Thyroid gland (tissue), 4 donors: ENCODE measurements at regions not wholly inside any gene's neighbourhood (a gene's known extent, or its start where the extent isn't known, plus 50 kb on each side); places are given as distances from the start of the nearest gene placed in this dataset.

Source experiments
- DNase-seq, 2 donors: peaks; one replicate each; pipeline ENCODE4 v3.0.0-alpha.2; 2019
- H3K27ac ChIP-seq, 3 donors: fragments of 200-600 bp; sonication (generic); 1 replicate in 2 of 3; 2 replicates in 1 of 3; pipeline ENCODE4 v1.5.1; 2016 to 2019; ENCODE audit warnings: mild to moderate bottlenecking in 1 of 3, moderate library complexity in 1 of 3
- H3K27me3 ChIP-seq: fragments of 200-600 bp; sonication (generic); one replicate; pipeline ENCODE4 v1.5.1; 2019
- H3K36me3 ChIP-seq, 2 donors: fragments of 200-600 bp; sonication (generic); one replicate each; pipeline ENCODE4 v1.5.1; 2016 to 2019
- H3K4me1 ChIP-seq, 2 donors: fragments of 200-600 bp; sonication (generic); one replicate each; pipeline ENCODE4 v1.5.1; 2017 to 2019
- H3K4me3 ChIP-seq, 3 donors: fragments of 200-600 bp; sonication (generic); replicated peaks in 1 of 3; 1 replicate in 2 of 3; 2 replicates in 1 of 3; pipeline ENCODE4 v1.5.1; 2016; ENCODE audit warnings: mild to moderate bottlenecking in 1 of 3
- H3K9me3 ChIP-seq: fragments of 200-600 bp; sonication (generic); one replicate; pipeline ENCODE4 v1.5.1; 2017
- POLR2A ChIP-seq, 2 donors: fragments of 450-650 bp; IDR thresholded peaks; one replicate each; pipeline ENCODE4 v1.6.1; 2017; ENCODE audit warnings: antibody characterized with exemption in 2 of 2, mild to moderate bottlenecking in 2 of 2, moderate library complexity in 1 of 2
- WGBS, 2 donors: methylation state at CpG; one replicate each; pipeline ENCODE4 v1.1.5; 2017; 5-methylcytosine and 5-hydroxymethylcytosine counted together
- intact Hi-C: fragments of 100-400 bp; cut with DNase I; formaldehyde crosslinking; loops from one replicate; pipeline ENCODE4 v1.15.1; 2023
- TF ChIP-seq, protein P1 (sequence below), 6 experiments: fragments of 200-600 bp in 3 of 6; fragments of 450-650 bp in 3 of 6; sonication (generic) in 3 of 6; IDR thresholded peaks; one replicate each; pipeline ENCODE4 v1.5.1; 2016 to 2019; ENCODE audit warnings: antibody characterized with exemption in 6 of 6, mild to moderate bottlenecking in 2 of 6, inconsistent platforms in 1 of 6, moderate library complexity in 1 of 6

DNA sequence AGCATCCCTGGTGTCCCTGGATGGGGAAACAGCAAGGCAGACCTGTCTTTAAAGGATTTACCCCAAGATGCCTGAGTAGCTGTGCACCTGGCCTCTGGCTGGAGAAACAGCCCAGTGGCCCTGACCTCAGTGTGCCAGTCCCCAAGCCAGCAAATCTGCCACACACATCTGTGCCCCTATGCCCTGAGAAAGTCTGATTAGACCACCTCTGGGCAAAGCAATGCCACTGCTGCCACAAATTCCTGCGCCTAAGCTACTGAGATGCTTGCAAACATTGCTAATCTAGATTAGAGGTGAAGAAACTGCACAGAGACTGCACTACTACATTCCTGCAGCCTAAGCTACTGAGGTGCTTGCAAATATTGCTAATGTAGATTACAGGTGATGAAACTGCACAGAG, 269.6 kb downstream of the CEMIP2 start:
- Histone ChIP-seq H3K27ac (no peak overlapping the region), H3K36me3 (no peaks in the 10 kb centered on the region), H3K9me3 (no peaks in the 10 kb centered on the region), H3K27me3 (no peaks in the 10 kb centered on the region), H3K4me1 (no peaks in the 10 kb centered on the region), H3K4me3 (no peak overlapping the region)
- TF ChIP-seq, protein P1, sequence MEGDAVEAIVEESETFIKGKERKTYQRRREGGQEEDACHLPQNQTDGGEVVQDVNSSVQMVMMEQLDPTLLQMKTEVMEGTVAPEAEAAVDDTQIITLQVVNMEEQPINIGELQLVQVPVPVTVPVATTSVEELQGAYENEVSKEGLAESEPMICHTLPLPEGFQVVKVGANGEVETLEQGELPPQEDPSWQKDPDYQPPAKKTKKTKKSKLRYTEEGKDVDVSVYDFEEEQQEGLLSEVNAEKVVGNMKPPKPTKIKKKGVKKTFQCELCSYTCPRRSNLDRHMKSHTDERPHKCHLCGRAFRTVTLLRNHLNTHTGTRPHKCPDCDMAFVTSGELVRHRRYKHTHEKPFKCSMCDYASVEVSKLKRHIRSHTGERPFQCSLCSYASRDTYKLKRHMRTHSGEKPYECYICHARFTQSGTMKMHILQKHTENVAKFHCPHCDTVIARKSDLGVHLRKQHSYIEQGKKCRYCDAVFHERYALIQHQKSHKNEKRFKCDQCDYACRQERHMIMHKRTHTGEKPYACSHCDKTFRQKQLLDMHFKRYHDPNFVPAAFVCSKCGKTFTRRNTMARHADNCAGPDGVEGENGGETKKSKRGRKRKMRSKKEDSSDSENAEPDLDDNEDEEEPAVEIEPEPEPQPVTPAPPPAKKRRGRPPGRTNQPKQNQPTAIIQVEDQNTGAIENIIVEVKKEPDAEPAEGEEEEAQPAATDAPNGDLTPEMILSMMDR (IDR thresholded peaks at IDR 0.05) = no peak
- no peak for TF ChIP-seq POLR2A (IDR thresholded peaks at IDR 0.05)
- 80 to 100% methylated on average over 1 of the region's 1 CpG for WGBS, 2 donors
- intact Hi-C loops = no loop called here
- DNase-seq = no peak

DNA sequence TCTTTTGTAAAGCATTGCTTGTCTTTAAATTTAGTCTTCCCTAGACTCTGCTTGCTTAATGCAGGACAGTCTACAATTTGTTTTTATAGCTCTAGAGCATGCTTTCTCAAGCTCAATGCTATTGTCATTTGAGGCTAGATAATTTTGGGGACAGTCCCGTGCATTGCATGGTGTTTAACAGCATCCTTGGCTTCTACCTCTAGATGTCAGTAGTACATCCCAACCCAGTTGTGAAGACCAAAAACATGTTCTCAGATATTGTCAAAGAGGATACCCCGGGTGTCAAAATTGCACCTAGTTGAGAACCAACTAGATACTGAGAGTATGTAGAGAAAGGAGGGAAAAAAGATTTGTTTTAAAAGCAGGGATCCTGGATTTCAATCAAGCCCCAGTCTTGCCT, 277.5 kb downstream of the CEMIP2 start:
- Histone ChIP-seq H3K27me3 (no peaks in the 10 kb centered on the region), H3K4me1 (no peaks in the 10 kb centered on the region), H3K4me3 (no peak overlapping the region), H3K9me3 (no peaks in the 10 kb centered on the region), H3K27ac (no peak overlapping the region), H3K36me3 (no peaks in the 10 kb centered on the region)
- DNase-seq = no peak
- intact Hi-C loops = no loop called here
- 42 to 43% methylated on average over 2 of the region's 2 CpGs for WGBS, 2 donors
- TF ChIP-seq, protein P1 (IDR thresholded peaks at IDR 0.05) = peak in 2 of 6 experiments; percentile 15 to 16
- no peak for TF ChIP-seq POLR2A (IDR thresholded peaks at IDR 0.05)

DNA sequence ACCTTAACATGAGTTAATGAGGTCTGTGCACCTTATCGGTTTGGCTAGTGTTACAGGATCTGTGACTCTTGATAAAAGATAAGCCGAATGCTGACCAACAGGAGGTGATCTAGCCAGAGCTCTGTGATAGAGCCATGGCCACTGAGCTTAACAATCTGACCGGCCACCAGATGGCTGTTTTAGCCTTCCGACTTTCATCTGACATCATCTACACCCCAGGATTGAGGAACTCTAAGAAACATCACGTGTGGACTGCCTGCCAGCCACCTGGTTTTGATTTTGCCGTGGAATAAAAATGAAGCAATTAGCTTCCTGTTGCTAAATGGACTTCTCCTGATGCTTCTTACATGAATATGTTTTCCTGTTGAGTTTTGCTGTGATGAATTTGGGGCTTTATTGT, 281.3 kb downstream of the CEMIP2 start:
- Histone ChIP-seq H3K27me3 (no peaks in the 10 kb centered on the region), H3K27ac (no peak overlapping the region), H3K4me1 (no peaks in the 10 kb centered on the region), H3K9me3 (no peaks in the 10 kb centered on the region), H3K36me3 (no peaks in the 10 kb centered on the region), H3K4me3 (no peak overlapping the region)
- 57 to 61% methylated on average over 6 of the region's 6 CpGs for WGBS, 2 donors
- DNase-seq = no peak
- TF ChIP-seq, protein P1 (IDR thresholded peaks at IDR 0.05) = no peak
- TF ChIP-seq POLR2A (IDR thresholded peaks at IDR 0.05) = no peak
- intact Hi-C loops = no loop called here

DNA sequence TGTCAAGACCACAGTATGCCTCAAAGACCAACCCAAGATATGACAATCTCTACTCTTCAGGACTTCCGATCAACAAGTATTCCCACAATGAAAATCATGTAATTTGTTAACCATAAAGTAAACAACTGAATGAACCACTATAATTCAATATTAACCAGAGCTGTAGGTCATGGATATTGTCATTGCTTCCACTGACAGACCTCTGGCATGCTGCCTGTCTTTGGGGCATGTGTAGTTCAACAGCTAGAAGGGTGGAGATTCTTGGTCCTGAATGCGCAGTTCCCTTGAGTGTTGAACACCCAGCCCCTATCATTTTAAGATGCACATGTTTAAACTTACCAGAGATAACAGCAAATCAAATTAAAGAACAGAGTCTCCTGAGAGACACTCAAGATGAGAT, 283.0 kb downstream of the CEMIP2 start:
- WGBS, 2 donors = 91 to 97% methylated on average over 2 of the region's 2 CpGs
- Histone ChIP-seq H3K4me3 (no peak overlapping the region), H3K4me1 (no peaks in the 10 kb centered on the region), H3K36me3 (no peaks in the 10 kb centered on the region), H3K27me3 (no peaks in the 10 kb centered on the region), H3K27ac (no peak overlapping the region), H3K9me3 (no peaks in the 10 kb centered on the region)
- intact Hi-C loops = no loop called here
- TF ChIP-seq POLR2A (IDR thresholded peaks at IDR 0.05) = no peak
- TF ChIP-seq, protein P1 (IDR thresholded peaks at IDR 0.05) = no peak
- DNase-seq = no peak

DNA sequence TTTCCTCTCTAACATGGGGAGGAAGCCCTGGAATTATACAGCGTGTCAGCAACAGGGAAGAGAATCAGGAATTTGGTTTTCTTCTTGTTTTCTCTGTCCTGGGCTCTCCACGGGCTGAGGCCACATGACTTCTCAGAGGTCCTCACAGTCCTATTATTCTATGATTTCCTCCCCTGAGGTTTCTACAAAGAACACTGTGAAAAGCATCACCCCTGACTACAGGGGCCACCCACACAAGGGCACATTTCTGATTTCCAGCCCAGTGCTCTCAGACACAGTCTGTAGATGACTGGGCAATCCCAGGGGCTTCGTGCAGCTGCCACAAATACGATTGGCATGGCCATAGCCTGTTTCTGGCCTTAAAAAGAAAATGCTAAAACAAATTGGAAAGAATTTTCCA, 284.9 kb downstream of the CEMIP2 start:
- TF ChIP-seq, protein P1 (IDR thresholded peaks at IDR 0.05) = no peak
- TF ChIP-seq POLR2A (IDR thresholded peaks at IDR 0.05) = no peak
- no peak for DNase-seq
- H3K27ac ChIP-seq = no peak overlapping the region

More for the DNA sequence above, 284.9 kb downstream of the CEMIP2 start:
- Histone ChIP-seq H3K4me3 (no peak overlapping the region), H3K36me3 (no peaks in the 10 kb centered on the region), H3K9me3 (no peaks in the 10 kb centered on the region), H3K4me1 (no peaks in the 10 kb centered on the region), H3K27me3 (no peaks in the 10 kb centered on the region)
- intact Hi-C loops = no loop called here
- WGBS, 2 donors = 61 to 70% methylated on average over 4 of the region's 4 CpGs
